ENCODE measurements at regions not wholly inside any gene's neighbourhood (a gene's known extent, or its start where the extent isn't known, plus 50 kb on each side); places are given as distances from the start of the nearest gene placed in this dataset.
"Not testable (repeated sequence)": the region's sequence is repeated elsewhere in the genome, so short reads cannot be mapped to it uniquely, and the experiment has no call there.

DNA sequence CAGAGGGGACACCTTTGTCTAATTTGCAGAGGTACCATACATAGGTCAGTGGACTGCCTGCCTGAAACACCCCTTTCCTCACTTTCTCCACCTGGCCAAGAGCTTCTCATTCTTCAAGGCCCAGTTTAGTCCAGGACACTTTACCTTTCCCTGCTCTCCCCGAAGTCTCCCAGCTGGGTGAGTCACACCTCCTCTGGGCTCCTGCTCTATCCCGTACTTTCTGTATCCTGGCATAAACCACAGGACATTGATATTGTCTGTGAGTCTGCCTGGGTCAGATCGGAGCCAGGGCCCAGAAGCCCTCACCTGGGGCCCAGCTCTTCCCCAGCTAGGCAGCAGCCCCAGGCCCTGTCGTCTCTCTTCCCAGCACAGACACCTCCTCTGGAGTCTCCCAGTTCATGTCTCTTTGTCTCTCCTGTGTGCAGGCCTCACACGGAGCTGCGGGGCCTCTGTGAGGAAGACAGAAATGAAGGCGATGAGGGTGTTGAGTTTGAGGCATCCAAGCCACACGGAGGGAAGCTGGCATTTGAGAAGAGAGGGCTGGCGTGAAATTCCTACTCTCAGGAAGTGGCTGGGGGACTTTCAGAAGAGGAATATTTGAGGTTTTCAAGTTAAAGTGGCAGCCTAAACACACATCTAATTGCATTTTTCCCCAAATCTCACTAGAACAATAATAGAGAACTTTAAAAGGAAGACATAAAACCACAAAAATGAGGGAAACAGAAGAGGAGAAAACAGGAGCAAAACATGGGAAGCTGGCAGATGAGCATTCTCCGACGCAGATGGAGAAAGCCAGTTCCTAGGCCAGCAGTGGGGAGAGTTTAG is 79.6 kb upstream of the LAPTM4A start:
- DNase-seq (ENCODE audit: low spot score), result no peak

DNA sequence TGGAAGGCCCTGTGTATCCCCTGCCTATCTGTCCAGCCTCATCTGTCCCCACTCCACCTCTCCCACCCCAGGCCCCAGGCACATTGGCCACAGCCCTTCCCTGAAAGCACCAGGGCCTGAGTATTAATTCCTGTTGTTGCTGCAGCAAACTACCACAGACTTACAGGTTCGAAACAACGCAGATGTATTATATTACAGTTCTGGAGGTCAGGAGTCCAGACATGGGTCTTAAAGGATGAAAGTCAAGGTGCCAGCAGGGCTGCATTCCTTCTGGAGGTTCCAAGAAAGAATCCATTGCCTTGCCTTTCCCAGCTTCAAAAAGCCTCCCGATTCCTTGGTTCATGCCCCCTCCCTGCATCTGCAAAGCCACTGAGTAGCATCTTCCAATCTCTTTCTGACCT is 78.7 kb upstream of the LAPTM4A start:
- DNase-seq (ENCODE audit: low spot score), result no peak

DNA sequence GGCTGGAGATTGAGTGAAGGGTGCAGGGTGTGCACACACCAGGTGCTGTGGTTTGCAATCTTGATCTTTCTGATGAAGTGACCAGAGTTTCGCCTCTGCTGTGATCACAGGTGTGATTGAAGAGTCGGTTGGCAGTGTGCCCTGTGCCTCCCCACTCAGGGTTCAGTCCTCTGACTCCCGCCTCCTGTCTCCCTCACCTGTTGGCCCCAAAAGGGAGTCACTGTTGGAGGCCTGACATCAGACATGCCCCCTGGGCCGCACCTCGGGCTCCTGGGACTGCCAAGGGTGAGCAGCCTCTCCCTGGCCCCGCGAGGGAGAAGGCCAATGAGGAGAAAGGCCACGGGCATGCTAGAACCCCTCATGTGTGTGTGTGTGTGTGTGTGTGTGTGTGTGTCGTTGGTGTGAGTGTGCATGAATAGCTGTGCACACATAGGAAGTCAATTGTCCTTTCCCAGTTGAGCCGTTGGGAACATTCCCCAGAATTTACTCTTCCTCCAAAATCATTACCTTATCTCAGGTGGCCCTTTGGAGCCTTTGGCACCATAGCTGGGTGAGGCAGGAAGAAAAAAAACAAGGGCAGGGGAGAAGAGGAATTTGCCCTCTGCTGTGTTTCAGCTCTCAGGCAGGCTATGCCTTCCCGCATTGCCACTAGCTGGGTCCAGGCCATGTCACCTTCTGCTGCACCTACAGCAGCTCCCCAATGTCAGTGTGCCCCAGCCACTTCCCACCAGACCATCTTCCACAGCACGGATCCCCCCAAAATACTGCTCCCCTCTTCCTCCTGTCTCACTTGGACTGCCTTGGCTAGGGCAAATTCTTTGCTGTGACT is 78.1 kb upstream of the LAPTM4A start:
- DNase-seq (ENCODE audit: low spot score), result no peak

- no peak for DNase-seq (ENCODE audit: low spot score)
Observed at GRCh38 chr2:20128506-20129330, 77.3 kb upstream of the LAPTM4A start.

GRCh38 chr2:20126469-20126868 is 75.0 kb upstream of the LAPTM4A start:
- no peak for DNase-seq (ENCODE audit: low spot score)

DNA sequence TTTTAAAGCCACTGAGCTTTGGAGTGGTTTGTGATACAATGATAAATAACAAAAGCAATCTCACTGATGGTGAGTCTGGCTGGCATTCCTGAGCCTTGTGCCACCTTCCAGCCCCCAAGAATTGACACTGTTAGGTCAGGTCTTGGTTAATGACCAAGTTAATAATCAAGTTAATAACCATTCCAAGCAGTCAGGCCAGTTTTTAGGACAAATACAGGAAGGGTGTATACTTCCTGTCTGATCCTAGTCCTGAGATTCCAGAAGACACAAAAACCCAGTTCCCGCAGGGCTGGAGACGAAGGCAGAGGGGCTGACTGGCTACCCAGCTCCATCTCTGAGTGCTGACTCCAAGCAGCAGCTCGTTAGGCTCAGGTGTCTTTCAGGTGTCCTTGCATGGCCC is 74.6 kb upstream of the LAPTM4A start:
- DNase-seq (ENCODE audit: low spot score), result no peak

GRCh38 chr2:20125616-20126015 is 74.2 kb upstream of the LAPTM4A start:
- peak; percentile 60 for DNase-seq (ENCODE audit: low spot score)

DNA sequence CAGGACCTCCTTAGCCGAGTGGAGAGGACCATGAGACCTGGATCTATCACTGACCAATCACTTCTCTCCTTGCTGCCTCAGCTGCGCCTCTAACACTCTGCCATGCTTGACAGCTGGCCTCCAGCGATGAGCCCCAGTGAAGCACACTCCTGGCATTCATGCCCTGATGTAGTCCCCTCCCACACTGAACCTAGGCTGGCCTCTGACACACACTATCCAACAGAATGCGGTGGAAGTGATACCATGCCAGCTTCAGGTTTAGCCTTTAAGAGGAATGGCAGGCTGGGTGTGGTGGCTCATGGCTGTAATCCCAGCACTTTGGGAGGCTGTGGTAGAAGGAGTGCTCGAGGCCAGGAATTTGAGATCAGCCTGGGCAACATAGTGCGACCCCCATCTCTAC is 73.7 kb upstream of the LAPTM4A start:
- no peak for DNase-seq (ENCODE audit: low spot score)

- no peak for DNase-seq (ENCODE audit: low spot score)
Observed at GRCh38 chr2:20123871-20124594, 72.6 kb upstream of the LAPTM4A start.

GRCh38 chr2:20122864-20123263 is 71.4 kb upstream of the LAPTM4A start:
- DNase-seq (ENCODE audit: low spot score), result no peak

DNA sequence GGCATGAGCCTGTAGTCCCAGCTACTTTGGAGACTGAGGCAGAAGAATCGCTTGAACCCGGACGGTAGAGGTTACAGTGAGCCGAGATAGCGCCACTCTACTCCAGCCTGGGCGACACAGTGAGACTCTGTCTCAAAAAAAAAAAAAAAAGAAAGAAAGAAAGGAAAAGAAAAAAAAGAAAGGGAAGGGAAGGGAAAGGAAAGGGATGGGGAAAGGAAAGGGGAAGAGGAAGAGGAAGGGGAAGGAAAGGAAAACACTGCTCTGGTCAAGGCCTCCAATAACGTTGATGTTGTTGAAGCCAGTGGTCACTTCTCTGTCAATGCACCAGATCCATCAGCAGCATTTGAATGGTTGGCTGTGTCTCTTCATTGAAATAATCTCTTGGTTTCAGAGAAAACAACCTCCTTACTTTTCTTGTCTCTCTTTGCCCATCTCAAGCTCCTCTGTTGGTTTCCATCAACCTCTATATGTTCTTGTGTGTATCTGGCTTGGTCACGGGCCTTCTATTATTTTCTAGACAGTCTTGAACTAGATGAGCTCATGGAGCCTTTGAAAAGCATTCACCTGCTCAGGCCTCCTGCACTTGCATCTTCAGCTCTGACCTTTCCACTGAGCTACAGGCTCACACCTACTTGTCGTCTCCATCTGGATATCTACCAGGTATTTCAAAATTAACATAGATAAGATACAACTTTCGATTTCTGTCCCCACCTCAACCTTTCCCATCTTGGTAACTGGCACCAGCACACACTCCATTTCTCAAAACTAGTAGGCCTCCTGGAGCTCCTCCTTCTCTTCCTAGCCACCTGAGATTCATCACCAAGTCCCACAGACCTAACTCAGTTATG is 69.4 kb upstream of the LAPTM4A start:
- DNase-seq (ENCODE audit: low spot score), result no peak

GRCh38 chr2:20118051-20118450 is 66.6 kb upstream of the LAPTM4A start:
- no peak for DNase-seq (ENCODE audit: low spot score)

DNA sequence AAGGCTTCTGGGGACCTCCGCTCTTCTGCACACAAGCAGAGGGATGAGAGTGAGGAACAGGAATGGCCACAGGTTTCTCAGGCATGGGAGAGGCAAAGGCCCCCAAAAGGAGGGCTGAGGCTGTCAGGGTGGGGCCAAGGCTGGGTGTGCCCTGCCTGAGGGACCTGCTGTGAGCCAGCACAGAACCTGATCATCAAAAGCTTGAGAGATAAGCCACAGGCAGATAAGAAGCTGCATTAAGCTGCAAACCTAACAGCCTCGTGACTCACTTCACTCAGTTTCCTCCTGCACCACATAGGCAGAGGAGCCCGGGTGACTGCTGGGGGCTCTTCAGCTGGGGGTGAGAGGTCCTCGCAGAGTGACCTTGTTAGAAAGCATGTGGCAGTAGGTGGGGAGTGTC is 64.5 kb upstream of the LAPTM4A start:
- DNase-seq (ENCODE audit: low spot score), result no peak

DNA sequence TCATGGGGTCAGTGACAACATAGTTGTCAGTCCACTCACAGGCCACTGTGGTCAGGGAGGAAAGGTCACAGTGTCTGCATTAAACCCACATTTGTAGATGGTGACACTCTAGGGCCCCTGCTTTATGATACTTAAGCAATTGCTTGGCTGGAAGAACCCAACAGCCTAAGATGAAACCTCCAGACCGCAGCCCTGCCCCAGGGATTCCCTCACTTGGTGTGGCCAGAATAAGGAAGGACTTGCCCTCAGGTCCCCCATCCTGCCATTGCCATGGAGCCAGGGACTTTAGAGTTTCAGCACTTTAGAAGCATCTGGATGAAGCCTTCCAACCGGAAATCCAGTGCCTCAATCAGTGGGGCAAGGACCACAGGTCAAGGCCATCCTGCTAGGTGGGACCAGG is 63.9 kb upstream of the LAPTM4A start:
- DNase-seq (ENCODE audit: low spot score), result no peak

GRCh38 chr2:20113986-20114938 is 62.8 kb upstream of the LAPTM4A start:
- no peak for DNase-seq (ENCODE audit: low spot score)

GRCh38 chr2:20113004-20113796 is 61.8 kb upstream of the LAPTM4A start:
- no peak for DNase-seq (ENCODE audit: low spot score)

DNA sequence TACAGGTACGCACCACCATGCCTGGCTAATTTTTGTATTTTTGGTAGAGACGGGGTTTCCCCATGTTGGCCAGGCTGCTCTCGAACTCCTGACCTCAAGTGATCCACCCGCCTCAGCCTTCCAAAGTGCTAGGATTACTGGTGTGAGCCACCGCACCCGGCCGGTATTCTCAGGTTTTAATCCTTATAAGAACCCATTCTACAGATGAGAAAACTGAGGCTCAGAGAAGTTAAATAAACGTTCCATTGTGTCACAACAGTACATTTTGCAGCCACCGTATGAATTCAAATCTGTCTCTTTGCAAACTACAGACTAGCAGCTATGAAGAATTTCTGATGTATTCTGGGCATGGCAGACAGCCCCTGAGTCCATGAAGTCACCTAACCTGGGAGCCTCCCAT is 60.9 kb upstream of the LAPTM4A start:
- DNase-seq (ENCODE audit: low spot score), result not testable (repeated sequence)

DNA sequence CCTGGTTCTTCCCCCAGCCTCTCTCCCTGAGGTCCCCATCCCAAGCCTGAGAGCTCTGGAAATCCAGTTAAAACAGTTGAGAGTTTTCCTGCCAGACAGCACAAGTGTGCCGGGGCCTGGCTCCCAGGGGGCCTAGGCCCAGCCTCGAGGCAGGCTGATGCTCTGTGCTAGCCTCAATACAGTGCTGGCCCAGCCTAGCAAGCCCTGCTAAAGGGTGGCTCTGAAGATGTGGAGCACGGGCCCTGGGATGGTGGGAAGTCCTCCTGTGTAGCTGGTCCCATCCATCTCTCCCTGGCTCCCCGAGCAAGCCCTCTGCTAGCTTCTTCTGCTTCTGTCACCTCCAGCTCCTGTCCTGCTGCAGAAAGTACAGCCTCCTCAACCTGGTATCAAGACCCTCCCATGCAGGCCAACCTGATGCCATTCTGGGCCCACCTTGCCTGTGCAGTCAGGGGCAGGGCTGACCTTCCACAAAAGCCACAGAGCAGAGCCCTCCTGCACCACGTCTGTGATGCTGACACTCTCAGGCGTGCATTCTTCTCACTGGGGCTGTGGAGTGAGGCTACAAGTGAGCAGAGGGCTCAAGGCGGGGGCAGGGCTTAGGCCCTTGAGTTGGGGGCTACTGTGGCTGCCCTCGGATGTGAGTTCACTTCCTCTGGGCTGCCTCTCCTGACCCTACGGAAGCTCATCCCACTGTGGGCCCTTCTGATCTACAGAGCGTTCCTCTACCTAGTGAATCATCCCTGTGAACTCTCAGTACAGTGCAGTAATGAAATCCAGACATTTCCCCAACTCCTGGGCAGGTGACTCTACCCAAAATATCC is 60.1 kb upstream of the LAPTM4A start:
- DNase-seq (ENCODE audit: low spot score), result no peak
